Nephron (organoid): ENCODE measurements at regions not wholly inside any gene's neighbourhood (a gene's known extent, or its start where the extent isn't known, plus 50 kb on each side); places are given as distances from the start of the nearest gene placed in this dataset.

ENCODE experiments used
- H3K27ac Mint-ChIP-seq, 3 experiments: 2 replicates each; pipeline ENCODE4 v1.8.0; 2020; ENCODE audit warnings: mixed read lengths in 3 of 3, mild to moderate bottlenecking in 2 of 3, moderate library complexity in 1 of 3
- H3K27me3 Mint-ChIP-seq: 2 replicates; pipeline ENCODE4 v1.8.0; 2021; ENCODE audit warnings: low read depth, mild to moderate bottlenecking, moderate library complexity, mixed read lengths
- H3K36me3 Mint-ChIP-seq: 2 replicates; pipeline ENCODE4 v1.8.0; 2020; ENCODE audit warnings: low read depth, mixed read lengths
- H3K4me1 Mint-ChIP-seq: 2 replicates; pipeline ENCODE4 v1.8.0; 2020; ENCODE audit warnings: mixed read lengths
- H3K4me3 Mint-ChIP-seq, 3 experiments: 2 replicates each; pipeline ENCODE4 v1.8.0; 2020; ENCODE audit warnings: mild to moderate bottlenecking in 3 of 3, mixed read lengths in 3 of 3, moderate library complexity in 2 of 3
- H3K9me3 Mint-ChIP-seq: 2 replicates; pipeline ENCODE4 v1.8.0; 2020; ENCODE audit warnings: mixed read lengths
- TF ChIP-seq, protein P1 (sequence below), 3 experiments: fragments of 200-600 bp; sonication (generic); IDR thresholded peaks; one replicate each; pipeline ENCODE4 v1.5.0; 2021; ENCODE audit warnings: antibody characterized with exemption in 3 of 3; ENCODE audit not compliant: unreplicated experiment in 3 of 3

DNA sequence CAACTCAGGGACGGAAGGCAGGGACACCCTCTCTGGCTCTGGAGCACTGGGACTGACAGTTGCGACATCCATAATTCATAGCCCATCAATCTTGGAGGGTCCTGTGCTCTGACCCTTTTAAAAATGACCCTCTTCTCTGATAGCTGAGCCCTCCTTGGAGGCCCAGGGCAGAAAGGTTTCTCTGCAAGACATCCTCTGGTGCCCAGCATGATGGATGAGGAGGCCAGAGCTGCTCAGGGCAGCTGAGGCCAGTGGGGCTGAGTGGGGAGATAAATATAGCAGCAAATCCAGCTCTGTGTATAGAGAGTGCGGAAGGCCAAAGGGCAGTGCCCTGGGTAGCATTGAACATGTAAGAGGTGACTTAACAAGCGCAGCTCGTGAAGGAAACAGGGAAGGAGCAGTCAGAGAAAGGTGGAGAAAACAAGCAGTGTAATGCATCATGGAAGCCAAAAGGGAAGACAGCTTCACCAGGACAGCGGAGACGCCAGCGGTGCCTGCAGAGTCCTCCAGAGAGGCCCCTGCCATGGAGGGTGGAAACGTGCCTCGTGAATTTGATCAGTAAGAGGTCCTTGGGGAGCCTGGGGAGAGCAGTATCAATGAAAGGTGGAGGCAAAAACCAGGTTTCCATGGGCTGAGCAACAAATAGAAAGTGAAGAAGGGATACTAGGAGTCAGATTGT is 50.4 kb upstream of the FMOD start:
- Mint-ChIP-seq H3K9me3 (no peaks in the 10 kb centered on the region), H3K27me3 (no peaks in the 10 kb centered on the region), H3K4me1 (peaks cover 30% of the 10 kb centered on the region), H3K4me3 (no peak overlapping the region), H3K27ac (peak overlapping the region; percentile 21 to 93 (median 70)), H3K36me3 (no peaks in the 10 kb centered on the region)
- TF ChIP-seq, protein P1, sequence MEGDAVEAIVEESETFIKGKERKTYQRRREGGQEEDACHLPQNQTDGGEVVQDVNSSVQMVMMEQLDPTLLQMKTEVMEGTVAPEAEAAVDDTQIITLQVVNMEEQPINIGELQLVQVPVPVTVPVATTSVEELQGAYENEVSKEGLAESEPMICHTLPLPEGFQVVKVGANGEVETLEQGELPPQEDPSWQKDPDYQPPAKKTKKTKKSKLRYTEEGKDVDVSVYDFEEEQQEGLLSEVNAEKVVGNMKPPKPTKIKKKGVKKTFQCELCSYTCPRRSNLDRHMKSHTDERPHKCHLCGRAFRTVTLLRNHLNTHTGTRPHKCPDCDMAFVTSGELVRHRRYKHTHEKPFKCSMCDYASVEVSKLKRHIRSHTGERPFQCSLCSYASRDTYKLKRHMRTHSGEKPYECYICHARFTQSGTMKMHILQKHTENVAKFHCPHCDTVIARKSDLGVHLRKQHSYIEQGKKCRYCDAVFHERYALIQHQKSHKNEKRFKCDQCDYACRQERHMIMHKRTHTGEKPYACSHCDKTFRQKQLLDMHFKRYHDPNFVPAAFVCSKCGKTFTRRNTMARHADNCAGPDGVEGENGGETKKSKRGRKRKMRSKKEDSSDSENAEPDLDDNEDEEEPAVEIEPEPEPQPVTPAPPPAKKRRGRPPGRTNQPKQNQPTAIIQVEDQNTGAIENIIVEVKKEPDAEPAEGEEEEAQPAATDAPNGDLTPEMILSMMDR (IDR thresholded peaks at IDR 0.05; ENCODE audit: unreplicated experiment in 3 of 3), result no peak

DNA sequence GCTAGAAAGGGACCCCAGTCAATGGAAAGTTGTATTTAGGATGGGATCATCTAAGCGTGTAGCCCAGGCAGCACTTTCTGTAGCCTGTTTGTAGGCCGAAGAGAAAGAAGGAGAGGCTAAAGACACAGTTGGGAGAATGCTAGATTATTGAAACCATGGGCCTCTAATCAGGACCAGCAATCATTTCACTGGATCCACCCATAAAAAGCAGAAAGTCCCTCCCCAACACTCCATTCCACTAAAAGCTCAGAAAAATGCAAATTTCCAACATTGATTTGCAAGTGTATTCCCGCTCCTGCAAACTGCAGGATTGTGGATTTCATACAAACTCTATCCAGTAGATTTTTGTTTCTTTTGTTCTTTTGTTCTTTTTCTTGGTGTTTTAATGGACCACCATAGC is 51.2 kb upstream of the FMOD start:
- Mint-ChIP-seq H3K27me3 (no peaks in the 10 kb centered on the region), H3K4me3 (no peak overlapping the region)
- TF ChIP-seq, protein P1 (IDR thresholded peaks at IDR 0.05; ENCODE audit: unreplicated experiment in 3 of 3), result no peak

GRCh38 chr1:203402629-203403337 is 51.9 kb upstream of the FMOD start:
- TF ChIP-seq, protein P1 (IDR thresholded peaks at IDR 0.05; ENCODE audit: unreplicated experiment in 3 of 3), result no peak
- Mint-ChIP-seq H3K36me3 (no peaks in the 10 kb centered on the region), H3K4me1 (peaks cover 33% of the 10 kb centered on the region), H3K9me3 (no peaks in the 10 kb centered on the region), H3K27me3 (no peaks in the 10 kb centered on the region), H3K4me3 (no peak overlapping the region), H3K27ac (peak overlapping the region; percentile 93 to 96 (median 94))

More for the DNA sequence above, 51.2 kb upstream of the FMOD start:
- Mint-ChIP-seq H3K9me3 (no peaks in the 10 kb centered on the region), H3K27ac (peak overlapping the region; percentile 93 to 96 (median 94)), H3K4me1 (peaks cover 33% of the 10 kb centered on the region), H3K36me3 (no peaks in the 10 kb centered on the region)

DNA sequence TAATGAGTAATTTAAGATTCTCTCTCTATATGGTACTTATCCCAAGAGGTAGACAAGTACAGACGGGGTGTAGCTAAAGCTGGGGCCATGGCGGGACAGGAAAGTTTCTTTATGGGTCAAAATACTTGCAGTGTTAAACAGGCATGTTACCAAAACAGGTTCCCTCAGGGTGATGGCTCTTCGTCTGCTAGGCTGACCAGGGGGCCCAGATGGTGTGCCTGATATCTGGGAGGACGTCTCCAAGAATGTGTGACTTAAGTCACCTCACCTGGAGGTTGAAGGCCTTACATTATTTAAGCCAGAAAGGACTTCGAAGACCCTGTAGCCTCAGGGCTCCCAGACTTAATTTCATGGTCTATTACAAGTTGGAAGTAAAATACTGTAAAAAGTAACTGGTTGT is 52.7 kb upstream of the FMOD start:
- no peaks in the 10 kb centered on the region for H3K36me3 Mint-ChIP-seq
- H3K4me3 Mint-ChIP-seq, result no peak overlapping the region
- H3K27me3 Mint-ChIP-seq, result no peaks in the 10 kb centered on the region
- TF ChIP-seq, protein P1 (IDR thresholded peaks at IDR 0.05; ENCODE audit: unreplicated experiment in 3 of 3), result no peak
- H3K4me1 Mint-ChIP-seq, result peaks cover 40% of the 10 kb centered on the region
- H3K27ac Mint-ChIP-seq, result peak overlapping the region; percentile 93 to 96 (median 94)
- H3K9me3 Mint-ChIP-seq, result no peaks in the 10 kb centered on the region

DNA sequence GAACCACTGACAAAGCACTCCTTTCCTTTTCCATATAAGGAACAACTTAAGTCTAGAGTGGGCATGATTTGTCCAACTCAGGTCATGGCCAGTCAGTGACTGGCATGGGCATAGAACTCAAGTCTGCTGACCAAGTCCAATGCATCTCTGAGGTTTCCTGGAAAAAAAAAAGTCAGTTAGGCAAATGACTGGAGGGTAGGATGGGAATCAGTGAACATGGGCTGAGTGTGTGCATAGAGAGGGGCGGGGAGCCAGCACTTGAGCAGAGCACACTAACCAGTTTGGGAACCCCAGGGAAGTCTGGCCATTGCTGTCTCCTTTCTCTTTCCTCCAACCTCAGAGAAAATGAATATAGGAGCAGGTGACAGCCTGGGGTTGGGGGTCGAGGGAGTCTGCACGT is 53.6 kb upstream of the FMOD start:
- Mint-ChIP-seq H3K27ac (no peak overlapping the region), H3K9me3 (no peaks in the 10 kb centered on the region), H3K27me3 (no peaks in the 10 kb centered on the region), H3K4me3 (no peak overlapping the region), H3K4me1 (peaks cover 40% of the 10 kb centered on the region), H3K36me3 (no peaks in the 10 kb centered on the region)
- TF ChIP-seq, protein P1 (IDR thresholded peaks at IDR 0.05; ENCODE audit: unreplicated experiment in 3 of 3), result no peak
